T1000 (cell line): ENCODE measurements at regions not wholly inside any gene's neighbourhood (a gene's known extent, or its start where the extent isn't known, plus 50 kb on each side); places are given as distances from the start of the nearest gene placed in this dataset.
"Not testable (repeated sequence)": the region's sequence is repeated elsewhere in the genome, so short reads cannot be mapped to it uniquely, and the experiment has no call there.

Experiments
- DNase-seq: peaks from one replicate; lab custom pipeline; 2025; ENCODE audit warnings: mixed read lengths; lab: John Stamatoyannopoulos, UW

GRCh38 chr22:27097506-27097905 lies 440.1 kb downstream of the MIAT start:
- no peak for DNase-seq

- no peak for DNase-seq
Measured at GRCh38 chr22:27097933-27098332, 440.5 kb downstream of the MIAT start.

GRCh38 chr22:27099946-27100722 lies 442.7 kb downstream of the MIAT start:
- DNase-seq = no peak

DNA sequence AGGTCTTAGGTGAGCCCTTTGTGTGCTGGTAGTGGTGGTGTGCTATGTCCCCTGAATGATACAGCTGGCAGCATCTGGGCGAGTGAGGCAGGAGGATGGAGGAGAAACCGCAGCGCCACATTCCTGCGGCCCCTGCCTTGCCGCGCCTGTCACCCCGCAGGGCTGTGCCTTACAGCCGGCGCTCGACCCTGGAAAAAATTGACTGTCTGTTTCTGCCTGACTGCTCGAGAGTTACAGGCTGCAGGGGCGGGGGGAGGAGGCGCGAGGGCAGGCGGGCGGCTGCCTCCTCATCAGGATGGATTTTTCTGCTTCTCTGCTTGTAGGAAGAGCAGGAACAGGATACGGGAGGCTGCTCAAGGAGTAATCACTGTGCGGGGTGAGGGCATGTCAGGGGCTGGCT lies 443.4 kb downstream of the MIAT start:
- DNase-seq = no peak

- DNase-seq = no peak
Measured at GRCh38 chr22:27101288-27101687, 443.9 kb downstream of the MIAT start.

- DNase-seq = no peak
Measured at GRCh38 chr22:27104449-27104848, 447.1 kb downstream of the MIAT start.

GRCh38 chr22:27105142-27106025 lies 448.0 kb downstream of the MIAT start:
- no peak for DNase-seq

DNA sequence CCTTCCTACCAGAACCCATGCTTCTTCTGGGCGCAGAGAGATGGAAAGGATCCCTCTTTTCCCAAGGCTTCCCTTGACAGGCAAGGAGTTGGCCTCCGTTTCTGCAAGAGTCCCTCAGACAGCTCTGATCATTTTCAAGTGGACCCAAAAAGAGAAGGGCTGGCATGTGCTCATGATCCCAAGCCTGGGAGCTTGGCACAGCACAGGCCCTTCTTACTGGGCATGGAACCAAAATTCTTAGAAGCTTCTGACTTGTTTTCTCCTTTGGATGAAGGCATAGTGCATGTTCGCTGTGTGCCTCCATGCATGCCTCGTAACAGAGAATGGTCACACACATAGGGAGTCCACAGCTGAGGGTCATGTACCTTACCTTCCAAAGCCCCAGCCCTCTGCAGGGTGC lies 449.6 kb downstream of the MIAT start:
- DNase-seq = no peak

DNA sequence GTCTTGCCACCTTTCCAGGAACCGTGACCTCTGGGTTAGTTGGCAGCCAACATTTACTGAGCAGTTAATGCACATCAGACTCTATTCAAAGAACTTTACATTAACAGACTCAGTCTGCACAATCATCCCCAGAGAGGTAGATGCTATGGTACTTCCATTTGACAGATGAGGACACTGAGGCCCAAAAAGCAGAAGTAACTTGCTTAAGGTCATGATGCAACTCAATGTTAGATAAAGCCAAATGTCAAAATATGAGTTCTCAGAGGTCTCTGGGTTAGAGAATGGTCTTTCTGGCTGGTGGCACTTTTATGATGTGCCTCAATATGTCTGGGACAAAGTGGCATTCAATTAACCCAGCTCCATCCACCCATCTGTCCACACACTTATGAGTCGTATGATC lies 450.0 kb downstream of the MIAT start:
- DNase-seq = no peak

DNA sequence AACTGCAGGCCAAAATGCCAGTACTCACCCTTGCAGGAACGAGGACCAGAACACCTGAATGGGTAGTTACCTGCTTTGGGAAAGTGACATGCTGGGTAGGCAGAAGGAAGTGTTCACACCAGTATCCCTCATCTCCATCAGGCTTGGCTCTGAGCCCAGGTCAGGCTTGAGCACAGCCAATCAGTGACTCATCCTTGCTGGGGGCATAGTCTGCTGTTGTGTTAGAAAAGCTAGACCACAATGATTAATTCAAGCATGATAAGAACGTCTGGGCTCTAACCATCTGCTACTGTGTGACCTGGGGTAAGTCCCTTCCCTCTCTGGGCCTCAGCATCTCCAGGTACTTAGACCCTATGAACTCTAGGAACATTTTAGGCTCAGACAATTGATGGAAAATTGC lies 450.4 kb downstream of the MIAT start:
- DNase-seq = peak; percentile 81

DNA sequence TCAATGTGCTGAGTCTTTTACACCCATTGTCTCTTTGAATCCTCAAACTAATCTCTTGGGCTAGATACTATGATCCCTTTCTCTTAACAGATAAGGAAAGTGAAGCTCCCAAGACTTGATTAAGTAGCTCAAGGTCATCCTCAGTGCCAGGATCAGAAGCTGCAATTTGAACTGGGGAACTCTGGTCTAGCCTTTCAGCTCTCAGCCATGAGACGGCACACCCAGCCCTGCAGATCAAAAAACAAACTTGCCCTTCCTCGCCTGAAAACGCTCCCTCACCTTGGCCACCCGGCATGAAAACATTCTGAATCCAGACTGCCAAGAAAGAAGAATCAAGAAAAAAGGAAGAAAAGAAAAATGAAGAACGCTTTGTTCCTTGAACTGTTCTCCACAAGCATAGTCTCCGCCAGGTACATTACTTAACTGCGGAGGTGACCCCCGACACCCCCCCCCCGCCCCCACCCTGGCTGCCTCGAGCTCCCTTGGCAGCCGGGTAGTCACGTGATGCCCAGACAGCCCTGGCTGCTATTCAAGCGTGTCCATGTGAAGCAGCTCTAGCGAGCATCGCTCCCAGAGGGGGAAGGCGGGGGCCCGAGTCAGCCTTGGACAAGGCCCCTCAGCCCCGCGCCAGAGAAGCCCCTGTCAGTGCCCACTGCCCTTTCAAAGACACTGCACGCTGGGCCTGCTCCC lies 451.2 kb downstream of the MIAT start:
- DNase-seq = no peak

- DNase-seq = not testable (repeated sequence)
Measured at GRCh38 chr22:27109406-27109805, 452.0 kb downstream of the MIAT start.

DNA sequence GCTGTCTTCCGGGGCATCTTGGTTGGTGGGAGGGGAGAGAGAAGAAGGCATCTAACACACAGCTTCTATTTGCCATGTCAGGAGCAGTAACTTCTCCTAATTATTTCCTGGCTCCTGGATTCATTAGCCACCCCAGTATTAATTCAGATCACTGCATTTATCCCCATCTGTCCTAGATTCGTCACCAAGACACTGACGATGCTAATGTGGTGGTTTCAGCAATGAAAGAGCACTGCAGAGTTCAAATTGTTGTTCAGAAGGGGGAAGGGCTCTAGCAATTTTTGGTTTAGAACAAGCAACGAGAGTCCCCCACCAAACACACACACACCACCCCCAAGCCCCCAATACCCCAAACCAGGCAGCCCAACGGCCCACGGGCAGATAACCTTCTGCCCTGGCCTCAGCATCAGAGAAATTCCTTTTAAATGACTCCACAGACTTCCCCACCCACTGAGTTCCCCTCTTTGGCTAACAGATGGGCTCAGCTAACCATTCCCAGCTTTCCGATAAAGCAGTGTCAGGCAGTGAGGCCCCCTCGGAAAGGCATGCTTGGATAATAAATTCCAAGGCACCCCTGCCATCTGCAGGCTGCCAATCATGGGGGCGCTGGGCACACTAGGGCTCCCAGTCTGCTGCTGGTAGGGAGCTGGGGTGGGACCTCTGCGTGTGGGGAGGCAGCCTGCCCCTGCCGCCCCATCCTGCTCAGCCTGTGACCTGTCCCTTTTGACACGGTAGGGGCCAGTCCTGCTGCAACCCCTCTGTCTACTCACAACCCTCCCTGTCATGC lies 453.5 kb downstream of the MIAT start:
- no peak for DNase-seq

DNA sequence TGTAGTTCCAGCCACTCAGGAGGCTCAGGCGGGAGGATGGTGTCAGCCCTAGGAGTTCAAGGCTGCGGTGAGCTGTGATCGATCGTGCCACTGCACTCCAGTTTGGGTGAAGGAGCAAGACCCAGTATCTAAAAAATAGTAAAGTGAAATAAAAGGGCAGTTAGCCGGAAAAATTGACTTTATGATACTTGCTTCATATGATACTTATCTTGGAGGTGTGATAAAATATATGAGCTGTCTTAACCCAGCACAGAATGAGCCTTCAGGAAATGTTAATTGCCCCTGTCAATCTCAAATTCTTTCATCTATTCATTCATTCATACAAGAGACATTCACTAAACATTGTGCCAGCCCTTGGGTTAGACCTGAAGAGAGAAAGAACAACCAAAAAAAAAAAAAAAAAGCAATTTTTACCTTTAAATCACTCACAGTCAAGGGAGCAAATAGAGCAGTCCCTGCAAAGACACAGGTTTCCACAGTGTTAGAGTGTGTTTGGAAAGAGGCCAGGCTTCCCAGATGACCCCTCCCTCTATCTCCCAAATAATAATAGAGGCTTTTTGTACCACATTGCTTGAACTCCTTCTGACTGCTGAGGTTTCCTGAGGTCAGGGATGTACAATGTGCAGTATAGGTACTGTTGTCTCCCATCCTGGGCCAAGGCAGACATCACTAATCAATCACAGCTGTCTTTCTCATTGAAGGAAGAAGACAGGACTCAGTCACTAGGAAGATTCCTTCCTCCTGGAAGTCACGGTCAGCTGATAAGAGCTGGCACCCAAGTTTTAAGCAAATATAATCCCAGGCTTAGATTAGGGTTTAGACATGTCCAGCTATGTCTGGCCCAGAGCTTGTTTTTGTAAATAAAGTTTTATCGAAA lies 454.6 kb downstream of the MIAT start:
- DNase-seq = no peak

- peak; percentile 61 for DNase-seq
Measured at GRCh38 chr22:27113211-27113635, 455.8 kb downstream of the MIAT start.

DNA sequence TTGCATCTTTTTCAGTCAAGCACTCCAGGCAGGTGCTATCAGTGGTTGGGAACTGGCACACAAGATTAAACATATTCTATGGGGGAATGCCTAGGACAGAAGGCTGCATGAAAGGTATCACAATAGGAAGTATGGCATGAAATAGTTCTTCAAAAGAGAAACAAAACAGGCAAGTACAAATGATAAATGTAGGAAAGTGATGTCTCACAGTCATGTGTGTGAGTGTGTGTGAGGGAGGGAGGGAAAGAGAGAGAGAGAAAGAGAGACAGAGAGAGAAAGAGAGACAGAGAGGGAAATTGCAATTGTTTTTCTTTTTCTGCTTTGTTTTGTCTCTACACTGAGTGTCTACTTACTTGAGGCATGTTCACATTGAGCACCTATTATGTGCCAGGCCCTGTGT lies 456.3 kb downstream of the MIAT start:
- DNase-seq = no peak

GRCh38 chr22:27114186-27114585 lies 456.8 kb downstream of the MIAT start:
- no peak for DNase-seq

- no peak for DNase-seq
Measured at GRCh38 chr22:27115410-27115809, 458.0 kb downstream of the MIAT start.

DNA sequence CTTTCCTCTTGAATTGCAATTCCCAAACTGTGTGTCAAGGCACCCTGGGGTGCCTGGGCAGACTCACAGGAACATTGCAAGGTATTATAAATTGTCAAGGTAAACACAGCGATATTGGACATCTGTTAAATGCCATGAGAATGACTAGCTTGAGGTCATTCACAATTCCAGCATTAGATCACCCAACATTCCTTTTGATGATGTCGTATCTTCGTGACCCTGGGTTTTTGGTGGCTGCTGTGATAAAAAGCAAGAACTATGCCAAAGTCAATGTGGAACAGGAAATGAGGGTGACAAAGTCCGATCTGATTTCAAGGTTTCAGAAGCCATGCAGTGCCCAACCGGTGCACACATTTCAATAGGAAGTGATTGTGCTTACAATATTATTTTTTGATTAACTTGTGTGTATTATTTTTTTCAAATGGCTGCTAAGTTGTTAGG lies 458.4 kb downstream of the MIAT start:
- DNase-seq = peak; percentile 49

DNA sequence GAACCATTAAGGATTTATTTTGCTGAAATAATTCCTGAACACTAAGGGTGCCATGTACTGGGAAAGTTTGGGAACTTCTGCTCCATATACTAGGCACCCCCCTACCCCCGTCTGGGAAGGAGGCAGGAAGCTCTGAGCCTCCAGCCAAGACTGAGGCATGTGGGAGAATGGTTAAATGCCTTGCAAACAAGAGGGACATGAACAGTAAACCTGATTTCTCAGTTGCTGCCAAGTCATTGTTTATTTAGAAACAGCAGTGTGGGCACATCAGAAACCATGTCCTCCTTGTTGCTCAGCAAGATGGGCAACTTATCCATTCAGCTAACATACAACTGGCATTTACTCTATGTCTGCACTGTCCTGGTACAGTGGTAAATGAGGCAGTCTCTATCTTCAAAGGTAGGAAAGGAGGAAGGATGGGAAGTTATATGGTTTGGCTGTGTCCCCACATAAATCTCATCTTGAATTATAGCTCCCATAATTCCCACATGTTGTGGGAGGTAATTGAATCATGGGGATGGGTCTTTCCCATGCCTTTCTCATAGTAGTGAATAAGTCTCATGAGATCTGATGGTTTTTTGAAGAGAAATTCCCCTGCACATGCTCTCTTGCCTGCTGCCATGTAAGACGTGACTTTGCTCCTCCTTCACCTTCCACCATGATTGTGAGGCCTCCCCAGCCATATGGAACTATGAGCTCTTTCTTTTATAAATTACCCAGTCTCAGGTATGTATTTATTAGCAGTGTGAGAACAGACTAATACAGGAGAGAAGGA lies 459.1 kb downstream of the MIAT start:
- DNase-seq = no peak
